GM18519 (cell line): ENCODE measurements at regions not wholly inside any gene's neighbourhood (a gene's known extent, or its start where the extent isn't known, plus 50 kb on each side); places are given as distances from the start of the nearest gene placed in this dataset.
"Not testable (repeated sequence)": the region's sequence is repeated elsewhere in the genome, so short reads cannot be mapped to it uniquely, and the experiment has no call there.

Experiments used
- ATAC-seq: cut with Tn5 transposase; IDR thresholded peaks from one replicate; pipeline ENCODE4 v1.9.1; 2021; ENCODE audit warnings: mild to moderate bottlenecking, moderate library complexity; ENCODE audit not compliant: unreplicated experiment, low FRiP score

GRCh38 chr14:106228541-106229158, 702.3 kb downstream of the TMEM121 start:
- no peak for ATAC-seq

DNA sequence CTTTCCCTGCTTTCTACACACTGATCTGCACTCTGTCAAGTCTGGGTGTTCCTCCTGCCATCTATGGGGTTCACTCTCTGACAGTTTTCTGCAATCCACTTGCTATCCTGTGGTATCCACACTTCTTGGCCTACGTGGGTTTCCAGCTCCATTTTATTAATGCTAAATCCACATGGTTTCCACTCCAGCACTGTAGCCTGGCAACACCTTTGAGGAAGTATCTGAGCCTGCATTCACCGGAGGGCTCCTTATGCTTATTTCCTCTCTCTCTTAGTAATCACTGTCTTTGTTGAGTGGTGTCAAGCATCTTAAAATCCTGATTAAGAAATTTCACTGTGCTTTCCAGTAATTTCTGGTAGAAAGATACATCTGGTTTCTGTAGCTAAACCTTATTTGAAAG, 703.7 kb downstream of the TMEM121 start:
- no peak for ATAC-seq

GRCh38 chr14:106233191-106233590, 706.8 kb downstream of the TMEM121 start:
- ATAC-seq: not testable (repeated sequence)

DNA sequence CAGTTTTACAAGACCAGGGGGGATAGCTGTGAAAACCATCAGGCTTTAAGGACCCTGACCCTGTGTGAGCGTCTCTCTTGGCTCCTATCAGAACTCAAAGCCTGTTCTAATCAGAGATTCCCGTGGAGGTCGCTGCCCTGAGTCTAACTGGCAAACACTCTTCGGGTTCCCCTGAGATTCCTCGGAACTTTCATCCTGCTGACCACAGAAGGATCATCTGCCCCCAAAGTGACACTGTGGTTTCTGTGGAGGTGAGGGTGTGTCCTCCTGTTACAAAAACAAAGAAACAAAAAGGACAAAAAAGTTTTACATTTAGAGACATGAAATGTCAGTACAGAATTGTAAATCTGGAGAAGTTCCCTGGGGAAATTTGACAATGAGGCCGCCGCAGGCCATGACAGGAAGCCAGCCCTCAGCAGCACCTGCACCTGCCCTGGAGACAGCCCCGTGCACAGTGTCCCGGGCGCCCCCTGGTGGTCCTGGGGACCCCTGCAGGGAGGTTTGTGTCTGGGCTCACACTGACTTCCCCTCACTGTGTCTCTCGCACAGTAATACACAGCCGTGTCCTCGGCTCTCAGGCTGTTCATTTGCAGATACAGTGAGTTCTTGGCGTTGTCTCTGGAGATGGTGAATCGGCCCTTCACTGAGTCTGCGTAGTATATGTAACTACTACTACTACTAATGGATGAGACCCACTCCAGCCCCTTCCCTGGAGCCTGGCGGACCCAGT, 708.3 kb downstream of the TMEM121 start:
- ATAC-seq: not testable (repeated sequence)

DNA sequence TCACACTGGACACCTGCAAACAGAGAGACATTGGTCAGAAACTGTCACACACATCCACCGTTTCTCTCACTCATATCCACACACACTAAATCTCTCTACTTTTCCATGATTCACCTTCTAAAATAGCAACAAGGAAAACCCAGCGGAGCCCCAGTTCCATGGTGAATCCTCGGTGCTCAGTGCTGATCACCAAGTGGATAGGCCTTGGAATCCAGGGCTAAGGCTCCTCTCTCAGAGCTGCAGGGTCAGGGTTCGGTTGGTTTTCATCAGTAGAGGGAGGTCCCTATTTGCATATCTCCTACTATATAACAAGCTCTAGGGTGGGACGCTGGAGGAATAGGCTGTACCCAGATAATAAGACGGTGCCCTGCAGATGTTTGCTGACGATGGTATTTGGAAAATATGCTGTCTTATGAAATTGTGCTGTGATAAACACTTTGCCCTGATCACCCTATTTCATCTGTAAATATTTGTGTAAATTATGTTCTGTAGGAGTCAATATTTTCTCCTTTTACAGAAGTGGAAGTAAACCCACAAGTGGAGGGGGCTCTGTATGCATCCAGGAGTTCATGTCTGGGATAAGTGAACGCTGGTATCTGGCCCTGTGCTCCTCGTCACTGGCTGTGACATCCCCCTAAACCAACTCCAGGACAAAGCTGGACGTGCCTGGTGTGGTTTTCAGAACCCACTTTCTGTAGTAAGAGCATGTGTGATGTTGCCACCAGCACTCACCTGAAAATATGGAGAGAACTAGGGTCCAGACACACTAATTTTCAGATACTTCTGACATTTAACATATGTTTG, 709.2 kb downstream of the TMEM121 start:
- no peak for ATAC-seq

- no peak for ATAC-seq
Measured at GRCh38 chr14:106248321-106249192, 722.2 kb downstream of the TMEM121 start.

- not testable (repeated sequence) for ATAC-seq
Measured at GRCh38 chr14:106253995-106254394, 727.6 kb downstream of the TMEM121 start.

DNA sequence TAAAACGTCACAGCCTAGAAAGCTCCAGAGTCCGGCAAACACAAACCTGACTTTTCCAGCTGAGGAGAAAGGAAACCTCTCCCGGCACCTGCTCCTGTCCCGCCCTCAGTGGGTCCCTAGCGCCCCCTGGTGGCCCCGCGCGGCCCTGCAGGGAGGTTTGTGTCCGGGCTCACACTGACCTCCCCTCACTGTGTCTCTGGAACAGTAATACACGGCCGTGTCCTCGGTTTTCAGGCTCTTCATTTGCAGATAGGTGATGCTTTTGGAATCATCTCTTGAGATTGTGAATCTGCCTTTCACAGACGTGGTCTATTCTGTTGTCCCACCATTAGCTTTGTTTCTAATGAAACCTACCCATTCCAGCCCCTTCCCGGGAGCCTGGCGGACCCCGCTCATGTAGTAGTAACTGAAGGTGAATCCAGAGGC, 731.2 kb downstream of the TMEM121 start:
- not testable (repeated sequence) for ATAC-seq

- no peak for ATAC-seq
Measured at GRCh38 chr14:106268013-106268727, 741.8 kb downstream of the TMEM121 start.

DNA sequence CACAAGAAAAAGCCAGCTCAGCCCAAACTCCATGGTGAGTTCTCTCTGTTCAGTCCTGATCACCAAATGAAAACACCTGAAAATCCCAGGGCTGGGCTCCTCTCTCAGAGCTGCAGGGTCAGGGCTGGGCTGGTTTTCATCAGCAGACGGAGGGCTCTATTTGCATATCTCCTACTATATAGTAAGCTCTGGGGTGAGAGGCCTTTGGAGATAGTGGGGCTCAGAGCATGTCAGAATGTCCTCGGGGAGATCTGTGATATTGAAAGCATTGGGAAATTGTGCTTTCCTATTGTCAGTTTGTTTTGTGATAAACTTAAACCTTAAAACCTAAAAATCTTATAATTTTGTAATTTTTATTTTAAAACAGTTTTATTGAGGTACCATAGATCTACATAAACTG, 742.6 kb downstream of the TMEM121 start:
- no peak for ATAC-seq

DNA sequence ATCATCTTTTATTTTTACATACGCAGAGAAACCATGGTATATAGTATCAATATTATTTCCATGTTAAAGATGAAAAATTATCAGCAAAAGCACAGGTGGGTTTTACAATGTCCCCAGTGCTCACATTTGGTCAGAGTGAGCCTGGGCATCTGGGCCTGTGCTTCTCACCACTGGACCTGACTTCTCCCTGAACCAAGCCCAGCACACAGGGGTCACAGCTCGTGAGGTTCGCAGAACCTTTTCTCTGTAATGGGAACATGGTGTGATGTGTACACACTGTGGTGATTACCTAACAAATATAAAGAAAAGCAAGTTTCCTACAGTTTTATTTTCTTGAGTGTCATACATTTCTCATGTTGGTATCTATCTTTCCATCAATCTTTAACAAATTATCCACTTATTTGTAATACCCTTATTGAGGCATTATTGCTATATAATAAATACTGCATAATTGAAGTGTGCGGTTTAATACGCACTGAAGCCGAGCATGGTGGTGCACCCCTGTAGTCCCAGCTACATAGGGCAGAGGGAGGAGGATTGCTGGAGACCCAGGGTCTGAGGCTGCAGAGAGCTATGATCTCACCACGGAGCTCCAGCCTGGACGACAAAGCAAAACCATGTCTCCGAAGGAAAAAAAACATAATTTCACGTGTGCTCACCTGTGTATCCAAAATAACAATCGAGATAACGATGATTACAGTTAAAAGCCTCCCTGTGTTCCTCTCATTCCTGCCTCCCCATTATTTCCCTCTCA, 743.2 kb downstream of the TMEM121 start:
- ATAC-seq: no peak

GRCh38 chr14:106270476-106271121, 744.2 kb downstream of the TMEM121 start:
- ATAC-seq: not testable (repeated sequence)

GRCh38 chr14:106276326-106277267, 750.2 kb downstream of the TMEM121 start:
- ATAC-seq: no peak

DNA sequence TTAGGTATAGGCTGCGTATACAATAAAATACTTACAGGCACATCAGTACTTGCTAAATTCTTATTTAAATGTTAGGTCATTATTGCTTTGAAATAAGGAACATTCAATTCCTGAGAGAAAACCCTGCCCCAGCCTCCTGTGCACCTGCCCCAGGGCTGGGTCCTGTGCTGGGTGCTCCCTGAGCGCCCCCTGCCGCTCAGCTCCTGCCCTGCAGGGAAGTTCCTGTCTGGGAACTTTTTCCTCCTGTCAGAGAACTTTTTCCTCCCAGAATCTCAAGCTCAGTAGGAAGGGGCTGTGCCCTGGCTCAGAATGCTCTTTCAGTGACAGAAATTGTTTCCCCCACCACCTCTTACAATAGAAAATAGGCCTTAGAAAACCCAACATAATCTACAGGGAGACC, 751.1 kb downstream of the TMEM121 start:
- ATAC-seq: no peak

DNA sequence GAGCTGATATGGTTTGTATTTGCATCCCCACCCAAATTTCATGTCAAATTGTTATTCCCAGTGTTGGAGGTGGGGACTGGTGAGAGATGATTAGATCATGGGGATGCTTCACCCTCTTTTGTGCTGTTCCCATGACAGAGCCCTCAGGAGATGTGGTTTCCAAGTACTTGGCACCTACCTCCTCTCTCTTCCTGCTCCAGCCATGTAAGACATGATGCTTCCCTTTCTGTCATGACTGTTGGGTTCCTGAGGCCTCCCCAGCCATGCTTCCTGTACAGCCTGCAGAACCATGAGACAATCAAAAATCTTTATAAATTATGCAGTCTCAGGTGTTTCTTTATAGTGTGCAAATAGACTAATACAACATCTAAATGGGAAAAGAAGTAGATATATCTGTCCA, 754.5 kb downstream of the TMEM121 start:
- no peak for ATAC-seq

- ATAC-seq: no peak
Measured at GRCh38 chr14:106286697-106287290, 760.4 kb downstream of the TMEM121 start.

DNA sequence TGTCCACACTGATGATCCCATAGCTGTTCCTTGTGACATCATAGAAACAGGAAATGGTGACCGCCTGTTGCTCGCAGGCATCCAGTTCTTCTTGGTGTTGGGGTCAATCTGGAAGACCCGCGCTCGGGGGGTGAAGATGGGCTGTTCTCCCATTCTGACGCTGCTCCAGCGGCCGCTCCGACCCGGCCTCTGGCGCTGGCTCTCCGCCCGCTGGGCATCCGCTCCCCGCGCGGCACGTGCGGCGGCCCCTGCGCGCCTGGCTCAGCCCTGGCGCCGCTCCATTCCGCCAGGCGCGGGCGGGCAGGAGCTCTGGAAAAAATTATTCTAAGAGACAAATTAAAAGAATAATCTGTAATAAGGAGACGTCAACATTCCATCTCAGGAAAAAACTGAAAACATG, 761.1 kb downstream of the TMEM121 start:
- ATAC-seq: no peak
